Endothelial cell of umbilical vein (primary cell): ENCODE measurements at regions not wholly inside any gene's neighbourhood (a gene's known extent, or its start where the extent isn't known, plus 50 kb on each side); places are given as distances from the start of the nearest gene placed in this dataset.

Experiments used
- BruUV-seq: library from RNA; stranded (reverse); fragments of 400-500 nt; replicated peaks from 2 replicates; lab custom pipeline; 2021; lab: Mats Ljungman, UMichigan
- CTCF ChIA-PET: fragments of 300-600, 350-600 bp; sonication (Branson Sonifier 250); formaldehyde crosslinking; loops from one replicate; lab custom pipeline; 2021; ENCODE audit warnings: antibody characterized with exemption, inconsistent platforms; lab: Charles Lee
- POLR2A ChIA-PET: fragments of 300-600, 350-600 bp; sonication (Branson Sonifier 250); formaldehyde crosslinking; loops from one replicate; lab custom pipeline; 2021; ENCODE audit warnings: antibody characterized with exemption, inconsistent platforms; lab: Charles Lee
- DNase-seq: peaks from one replicate; pipeline ENCODE4 v3.0.0-alpha.2; 2011; ENCODE audit warnings: low read depth, low spot score
- FAIRE-seq: peaks from 2 replicates; lab custom pipeline; 2011; peaks lifted over from hg19 to GRCh38; lab: Jason Lieb, UNC
- H2AFZ ChIP-seq: 2 replicates; pipeline ENCODE4 v1.6.0; 2012; ENCODE audit warnings: low read depth, low read length, control low read depth, inconsistent platforms
- H3K27ac ChIP-seq: 2 replicates; pipeline ENCODE4 v1.5.1; 2011; ENCODE audit warnings: low read depth, mild to moderate bottlenecking, control low read depth, low read length, moderate library complexity; ENCODE audit not compliant: insufficient read depth
- H3K27me3 ChIP-seq, 2 experiments: 2 replicates each; pipeline versions ENCODE4 v1.6.0 to v1.6.1; 2011; ENCODE audit warnings: low read length in 2 of 2, mixed read lengths in 1 of 2; ENCODE audit not compliant: control insufficient read depth in 2 of 2, insufficient read depth in 2 of 2
- H3K36me3 ChIP-seq, 2 experiments: 2 replicates in 1 of 2; 3 replicates in 1 of 2; pipeline ENCODE4 v1.5.1; 2011; ENCODE audit warnings: low read length in 2 of 2, mild to moderate bottlenecking in 1 of 2, moderate library complexity in 1 of 2; ENCODE audit not compliant: control insufficient read depth in 2 of 2, insufficient read depth in 2 of 2; ENCODE audit errors: extremely low read depth in 1 of 2
- H3K4me1 ChIP-seq: 3 replicates; pipeline ENCODE4 v1.5.1; 2011; ENCODE audit warnings: mild to moderate bottlenecking, low read length; ENCODE audit not compliant: control insufficient read depth, insufficient read depth; ENCODE audit errors: extremely low read depth
- H3K4me2 ChIP-seq: 2 replicates; pipeline ENCODE4 v1.6.1; 2011; ENCODE audit warnings: low read length, control low read depth, mixed read lengths; ENCODE audit not compliant: insufficient read depth
- H3K4me3 ChIP-seq, 3 experiments: fragments of 200-600 bp in 1 of 3; sonication (generic), shearing (Covaris generic) in 1 of 3; replicated peaks in 1 of 3; 2 replicates each; pipeline ENCODE4 v1.5.1; 2011 to 2016; ENCODE audit warnings: control low read depth in 3 of 3, low read length in 3 of 3, mild to moderate bottlenecking in 2 of 3, inconsistent platforms in 1 of 3, low read depth in 1 of 3, moderate library complexity in 1 of 3; ENCODE audit not compliant: insufficient read depth in 1 of 3
- H3K79me2 ChIP-seq: 2 replicates; pipeline ENCODE4 v1.6.0; 2012; ENCODE audit warnings: low read length, inconsistent platforms; ENCODE audit not compliant: control insufficient read depth, insufficient read depth
- H3K9ac ChIP-seq: replicated peaks from 2 replicates; pipeline ENCODE3; 2011; ENCODE audit warnings: low read length, control low read depth; ENCODE audit not compliant: insufficient read depth; ENCODE audit errors: extremely low read depth
- H3K9me1 ChIP-seq: replicated peaks from 3 replicates; pipeline ENCODE4 v1.6.0; 2011; ENCODE audit warnings: mild to moderate bottlenecking, low read length; ENCODE audit not compliant: control insufficient read depth, insufficient read depth; ENCODE audit errors: extremely low read depth
- H3K9me3 ChIP-seq: replicated peaks from 2 replicates; pipeline ENCODE4 v1.5.1; 2012; ENCODE audit warnings: low read length, inconsistent platforms; ENCODE audit not compliant: control insufficient read depth, insufficient read depth
- H4K20me1 ChIP-seq: replicated peaks from 2 replicates; pipeline ENCODE3; 2011; ENCODE audit warnings: mild to moderate bottlenecking, low read length; ENCODE audit not compliant: control insufficient read depth, insufficient read depth; ENCODE audit errors: extremely low read depth
- CTCF ChIP-seq, 2 donors: IDR thresholded peaks; 1 replicate in 1 of 2; 2 replicates in 1 of 2; pipeline ENCODE4 v1.5.1; 2011; ENCODE audit warnings: low read length in 2 of 2, mild to moderate bottlenecking in 2 of 2, moderate library complexity in 2 of 2, control low read depth in 1 of 2, inconsistent platforms in 1 of 2, low read depth in 1 of 2; ENCODE audit not compliant: insufficient read depth in 1 of 2; ENCODE audit errors: extremely low read depth in 1 of 2
- EZH2 ChIP-seq: IDR thresholded peaks from 2 replicates; pipeline ENCODE4 v1.6.1; 2012; ENCODE audit warnings: borderline replicate concordance, low read depth, mild to moderate bottlenecking, moderate library complexity, low read length, inconsistent platforms; ENCODE audit not compliant: severe bottlenecking
- FOS ChIP-seq: IDR thresholded peaks from 2 replicates; pipeline ENCODE4 v1.6.1; 2011; ENCODE audit warnings: mild to moderate bottlenecking, low read length, moderate library complexity, borderline replicate concordance; ENCODE audit not compliant: insufficient read depth
- GATA2 ChIP-seq: IDR thresholded peaks from 2 replicates; pipeline ENCODE4 v1.7.0; 2011; ENCODE audit warnings: low read depth, mild to moderate bottlenecking, moderate library complexity, mixed read lengths, low read length; ENCODE audit not compliant: insufficient read length, insufficient read depth
- JUN ChIP-seq: IDR thresholded peaks from 2 replicates; pipeline ENCODE4 v1.6.1; 2011; ENCODE audit warnings: borderline replicate concordance, low read depth; ENCODE audit not compliant: insufficient read length, insufficient read depth
- MAX ChIP-seq: IDR thresholded peaks from 2 replicates; pipeline ENCODE4 v1.6.1; 2011; ENCODE audit not compliant: insufficient read depth, insufficient read length
- MYC ChIP-seq: IDR thresholded peaks from one replicate; pipeline ENCODE4 v1.6.1; 2011; ENCODE audit warnings: mild to moderate bottlenecking, low read depth, low read length
- POLR2A ChIP-seq: IDR thresholded peaks from 2 replicates; pipeline ENCODE4 v1.6.1; 2012; ENCODE audit warnings: low read depth, mild to moderate bottlenecking, control low read depth, low read length
- POLR2AphosphoS5 ChIP-seq: IDR thresholded peaks from 2 replicates; pipeline ENCODE4 v1.6.1; 2012; ENCODE audit warnings: low read depth, mild to moderate bottlenecking, control low read depth, low read length, moderate library complexity; ENCODE audit not compliant: insufficient read depth
- dilution Hi-C: fragments of 300-500 bp; cut with MboI; formaldehyde crosslinking; loops from one replicate; pipeline ENCODE4 v1.15.0; 2019; ENCODE audit warnings: low sequenced_read_pairs; ENCODE audit not compliant: extremely low pct_ligation_motif_present
- intact Hi-C: fragments of 100-400 bp; cut with micrococcal nuclease; formaldehyde crosslinking; loops from one replicate; pipeline ENCODE4 v1.10.0; 2022

- Histone ChIP-seq H3K27me3 (no peaks in the 10 kb centered on the region), H3K4me1 (no peaks in the 10 kb centered on the region), H4K20me1 (no peaks in the 10 kb centered on the region), H3K27ac (no peak overlapping the region), H3K4me2 (no peak overlapping the region), H3K9me3 (no peaks in the 10 kb centered on the region), H3K9ac (no peak overlapping the region), H3K36me3 (no peaks in the 10 kb centered on the region), H3K9me1 (no peaks in the 10 kb centered on the region), H2AFZ (no peak overlapping the region), H3K79me2 (no peaks in the 10 kb centered on the region), H3K4me3 (no peak overlapping the region)
- BruUV-seq = no TSS peak
- DNase-seq = no peak
- ChIA-PET CTCF (no interaction called here), POLR2A (no interaction called here)
- TF ChIP-seq POLR2AphosphoS5 = no peak
- TF ChIP-seq EZH2 = no peak
- no peak for TF ChIP-seq GATA2
- no peak for TF ChIP-seq MAX
- no peak for TF ChIP-seq FOS
- TF ChIP-seq JUN = no peak
- TF ChIP-seq CTCF (IDR thresholded peaks at IDR 0.05; ENCODE audit: extremely low read depth in 1 of 2, insufficient read depth in 1 of 2, low read depth in 1 of 2, low read length in 2 of 2) = no peak
- no peak for TF ChIP-seq POLR2A
- no peak for TF ChIP-seq MYC
- no peak for FAIRE-seq
- intact Hi-C loops = no loop called here
- dilution Hi-C loops = no loop called here
Measured at GRCh38 chr7:41491883-41492471, 210.9 kb downstream of the INHBA start.
